ENCODE measurements at regions not wholly inside any gene's neighbourhood (a gene's known extent, or its start where the extent isn't known, plus 50 kb on each side); places are given as distances from the start of the nearest gene placed in this dataset.

GRCh38 chr3:182570946-182571594, 222.2 kb upstream of the ATP11B start:
- Histone ChIP-seq H3F3A (ENCODE audit: insufficient read depth, low read length) (no peaks in the 10 kb centered on the region), H3K4me1 (ENCODE audit: insufficient read depth, low read length, severe bottlenecking) (no peaks in the 10 kb centered on the region), H3K9me2 (ENCODE audit: low read depth, low read length) (no peaks in the 10 kb centered on the region), H3K27me3 (ENCODE audit: insufficient read depth, low read length) (no peaks in the 10 kb centered on the region), H3K36me3 (ENCODE audit: insufficient read depth, low read length) (no peaks in the 10 kb centered on the region), H3K4me3 (ENCODE audit: low read depth, low read length, poor library complexity, severe bottlenecking) (no peak overlapping the region), H3K27ac (ENCODE audit: low read depth, low read length, poor library complexity, severe bottlenecking) (no peak overlapping the region), H3K9ac (ENCODE audit: low read length) (no peak overlapping the region), H3K79me2 (ENCODE audit: insufficient read depth, low read length) (no peaks in the 10 kb centered on the region), H3K4me2 (ENCODE audit: low read length) (no peak overlapping the region), H3K9me3 (ENCODE audit: low read length) (peaks cover 5% of the 10 kb centered on the region; the same call in 1 of the 2 replicates), H4K20me1 (ENCODE audit: insufficient read depth, low read length) (no peaks in the 10 kb centered on the region), H2AFZ (ENCODE audit: low read length) (no peak overlapping the region)
- TF ChIP-seq CTCF (IDR thresholded peaks at IDR 0.05; ENCODE audit: low read length) (no peak), EZH2 (IDR thresholded peaks at IDR 0.05; ENCODE audit: borderline replicate concordance, low read length) (no peak)

GRCh38 chr3:182575941-182576340, 217.4 kb upstream of the ATP11B start:
- no peak overlapping the region for H3K4me3 ChIP-seq (ENCODE audit: low read depth, low read length, poor library complexity, severe bottlenecking)
- no peak for TF ChIP-seq CTCF (IDR thresholded peaks at IDR 0.05; ENCODE audit: low read length)
- TF ChIP-seq EZH2 (IDR thresholded peaks at IDR 0.05; ENCODE audit: borderline replicate concordance, low read length): no peak
- no peaks in the 10 kb centered on the region for H3F3A ChIP-seq (ENCODE audit: insufficient read depth, low read length)
- no peaks in the 10 kb centered on the region for H3K36me3 ChIP-seq (ENCODE audit: insufficient read depth, low read length)
- no peaks in the 10 kb centered on the region for H3K4me1 ChIP-seq (ENCODE audit: insufficient read depth, low read length, severe bottlenecking)
- no peak overlapping the region for H3K9ac ChIP-seq (ENCODE audit: low read length)
- H2AFZ ChIP-seq (ENCODE audit: low read length): no peak overlapping the region
- H3K27ac ChIP-seq (ENCODE audit: low read depth, low read length, poor library complexity, severe bottlenecking): no peak overlapping the region
- no peaks in the 10 kb centered on the region for H3K9me2 ChIP-seq (ENCODE audit: low read depth, low read length)
- H3K4me2 ChIP-seq (ENCODE audit: low read length): no peak overlapping the region
- H3K27me3 ChIP-seq (ENCODE audit: insufficient read depth, low read length): no peaks in the 10 kb centered on the region
- peaks cover 5% of the 10 kb centered on the region; the same call in 1 of the 2 replicates for H3K9me3 ChIP-seq (ENCODE audit: low read length)
- H3K79me2 ChIP-seq (ENCODE audit: insufficient read depth, low read length): no peaks in the 10 kb centered on the region
- H4K20me1 ChIP-seq (ENCODE audit: insufficient read depth, low read length): no peaks in the 10 kb centered on the region

GRCh38 chr3:182583545-182583944, 209.8 kb upstream of the ATP11B start:
- Histone ChIP-seq H3K9me3 (ENCODE audit: low read length) (no peaks in the 10 kb centered on the region), H3K4me3 (ENCODE audit: low read depth, low read length, poor library complexity, severe bottlenecking) (no peak overlapping the region), H3K36me3 (ENCODE audit: insufficient read depth, low read length) (no peaks in the 10 kb centered on the region), H3K27ac (ENCODE audit: low read depth, low read length, poor library complexity, severe bottlenecking) (no peak overlapping the region), H3K79me2 (ENCODE audit: insufficient read depth, low read length) (no peaks in the 10 kb centered on the region), H3K27me3 (ENCODE audit: insufficient read depth, low read length) (no peaks in the 10 kb centered on the region), H4K20me1 (ENCODE audit: insufficient read depth, low read length) (no peaks in the 10 kb centered on the region), H3K9ac (ENCODE audit: low read length) (no peak overlapping the region), H3K4me1 (ENCODE audit: insufficient read depth, low read length, severe bottlenecking) (no peaks in the 10 kb centered on the region), H2AFZ (ENCODE audit: low read length) (no peak overlapping the region), H3K4me2 (ENCODE audit: low read length) (no peak overlapping the region), H3K9me2 (ENCODE audit: low read depth, low read length) (no peaks in the 10 kb centered on the region), H3F3A (ENCODE audit: insufficient read depth, low read length) (no peaks in the 10 kb centered on the region)
- TF ChIP-seq EZH2 (IDR thresholded peaks at IDR 0.05; ENCODE audit: borderline replicate concordance, low read length) (no peak), CTCF (IDR thresholded peaks at IDR 0.05; ENCODE audit: low read length) (no peak)

All from OCI-LY1 (cell line).